GM12874 (cell line): ENCODE measurements at regions not wholly inside any gene's neighbourhood (a gene's known extent, or its start where the extent isn't known, plus 50 kb on each side); places are given as distances from the start of the nearest gene placed in this dataset.

Source experiments
- TF ChIP-seq, protein P1 (sequence below): IDR thresholded peaks from 2 replicates; pipeline ENCODE4 v1.5.1; 2011; ENCODE audit warnings: low read depth, mild to moderate bottlenecking, control low read depth, low read length, moderate library complexity; ENCODE audit not compliant: insufficient read depth

DNA sequence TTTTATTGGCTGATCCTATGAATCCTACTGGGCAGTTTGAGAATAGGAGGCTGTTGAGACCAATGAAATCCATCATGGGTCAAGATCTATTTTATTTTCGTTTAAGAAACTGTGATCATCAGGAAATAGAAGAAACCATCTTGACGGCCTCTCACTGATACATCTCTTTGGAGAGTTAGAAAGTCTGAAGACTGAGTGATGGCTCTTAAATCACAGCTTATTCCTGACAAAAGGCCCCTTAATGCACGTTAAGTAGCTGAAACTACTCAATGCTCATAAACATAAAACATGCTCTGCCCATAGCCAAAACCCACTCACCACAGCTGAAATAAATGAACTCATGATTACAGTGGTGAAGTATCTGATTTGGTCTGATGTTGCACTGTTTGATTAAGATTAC is 784.5 kb upstream of the NEGR1 start:
- TF ChIP-seq, protein P1, sequence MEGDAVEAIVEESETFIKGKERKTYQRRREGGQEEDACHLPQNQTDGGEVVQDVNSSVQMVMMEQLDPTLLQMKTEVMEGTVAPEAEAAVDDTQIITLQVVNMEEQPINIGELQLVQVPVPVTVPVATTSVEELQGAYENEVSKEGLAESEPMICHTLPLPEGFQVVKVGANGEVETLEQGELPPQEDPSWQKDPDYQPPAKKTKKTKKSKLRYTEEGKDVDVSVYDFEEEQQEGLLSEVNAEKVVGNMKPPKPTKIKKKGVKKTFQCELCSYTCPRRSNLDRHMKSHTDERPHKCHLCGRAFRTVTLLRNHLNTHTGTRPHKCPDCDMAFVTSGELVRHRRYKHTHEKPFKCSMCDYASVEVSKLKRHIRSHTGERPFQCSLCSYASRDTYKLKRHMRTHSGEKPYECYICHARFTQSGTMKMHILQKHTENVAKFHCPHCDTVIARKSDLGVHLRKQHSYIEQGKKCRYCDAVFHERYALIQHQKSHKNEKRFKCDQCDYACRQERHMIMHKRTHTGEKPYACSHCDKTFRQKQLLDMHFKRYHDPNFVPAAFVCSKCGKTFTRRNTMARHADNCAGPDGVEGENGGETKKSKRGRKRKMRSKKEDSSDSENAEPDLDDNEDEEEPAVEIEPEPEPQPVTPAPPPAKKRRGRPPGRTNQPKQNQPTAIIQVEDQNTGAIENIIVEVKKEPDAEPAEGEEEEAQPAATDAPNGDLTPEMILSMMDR = no peak

DNA sequence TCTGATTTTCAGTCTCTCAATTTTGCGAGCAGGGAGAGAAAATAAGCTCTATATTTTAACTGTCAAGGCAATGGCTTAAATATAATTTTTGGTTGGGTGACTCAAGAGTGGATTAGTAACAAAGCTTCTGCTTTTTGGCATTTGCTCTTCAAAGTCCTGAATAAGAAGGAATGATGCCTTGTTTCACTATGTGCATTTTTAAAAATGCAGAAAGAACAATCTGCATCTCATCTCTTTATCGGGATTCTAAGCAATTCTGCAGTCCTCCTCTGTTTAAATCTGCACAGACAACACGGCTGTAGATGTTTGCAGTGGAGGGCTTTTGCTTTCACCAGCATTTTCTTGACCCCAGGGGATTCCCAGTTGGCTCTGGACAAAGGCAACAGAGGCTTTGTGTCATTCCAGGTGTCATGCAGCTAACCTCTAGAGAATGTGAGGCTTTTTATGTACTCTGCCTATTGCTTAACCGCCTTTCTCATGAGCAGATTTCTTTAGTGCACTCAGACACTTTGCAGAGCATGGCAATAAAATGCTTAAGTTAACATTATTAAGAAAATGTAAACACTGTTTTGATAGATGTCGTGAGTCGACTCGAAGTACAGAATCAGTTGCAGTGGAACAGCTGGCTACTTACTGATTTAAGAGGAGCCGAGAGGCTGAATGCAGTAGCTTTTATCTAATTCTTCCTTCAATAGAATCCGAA is 783.2 kb upstream of the NEGR1 start:
- TF ChIP-seq, protein P1 = no peak

DNA sequence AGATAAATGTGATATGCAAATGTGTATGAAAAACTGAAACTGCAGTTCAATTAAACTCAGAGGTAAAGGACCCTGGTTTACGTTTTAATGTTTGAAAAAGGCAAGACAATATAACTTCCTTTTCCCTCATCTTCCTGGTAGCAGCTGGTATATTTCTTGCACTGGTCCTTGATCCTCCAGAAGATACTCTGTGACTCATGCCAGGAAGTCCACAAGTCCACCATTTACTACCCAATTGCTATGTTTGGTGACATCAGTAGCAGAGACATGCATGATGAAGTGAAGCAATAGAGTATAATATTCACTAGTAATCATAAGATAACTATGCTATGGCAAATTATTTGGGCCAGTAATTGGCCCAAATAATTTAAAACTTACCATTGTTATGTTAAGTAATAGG is 774.5 kb upstream of the NEGR1 start:
- TF ChIP-seq, protein P1 = no peak

DNA sequence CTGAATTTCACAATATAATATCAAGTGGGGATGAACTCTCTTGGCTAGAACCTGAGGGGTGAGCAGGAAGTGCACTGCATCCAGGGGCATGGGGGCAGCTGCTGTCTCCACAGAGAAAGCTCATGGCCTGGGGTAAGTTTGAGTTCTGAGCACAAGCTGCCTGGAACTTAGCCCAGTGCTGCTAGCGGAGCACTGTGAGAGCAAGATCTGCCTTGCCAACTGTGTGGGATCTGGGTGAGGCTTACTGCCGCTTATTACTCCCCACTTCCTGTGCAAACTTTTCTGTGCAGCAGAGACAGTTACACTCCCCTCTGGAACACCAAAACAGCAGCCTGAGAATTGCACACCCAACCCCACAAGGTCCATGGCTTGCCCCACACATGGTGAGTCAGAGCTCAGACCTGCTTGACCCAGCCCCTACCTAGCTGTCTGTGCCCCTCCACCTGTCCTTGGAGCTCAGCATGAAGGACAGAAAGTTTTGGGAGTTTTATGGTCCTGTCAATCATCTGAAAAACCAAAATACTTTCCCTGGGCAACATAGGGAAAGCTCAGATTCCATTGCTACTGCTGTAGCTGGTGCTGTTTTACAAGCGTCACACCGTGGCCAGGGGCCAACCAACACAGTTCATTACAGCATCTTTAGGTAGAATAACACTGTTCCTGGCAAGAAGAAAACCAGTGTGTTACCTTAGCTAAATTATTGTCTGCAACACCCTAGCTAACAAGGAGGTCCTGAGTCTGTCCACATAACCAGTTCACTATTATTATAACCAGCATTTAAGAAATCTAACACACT is 762.1 kb upstream of the NEGR1 start:
- TF ChIP-seq, protein P1 = no peak

DNA sequence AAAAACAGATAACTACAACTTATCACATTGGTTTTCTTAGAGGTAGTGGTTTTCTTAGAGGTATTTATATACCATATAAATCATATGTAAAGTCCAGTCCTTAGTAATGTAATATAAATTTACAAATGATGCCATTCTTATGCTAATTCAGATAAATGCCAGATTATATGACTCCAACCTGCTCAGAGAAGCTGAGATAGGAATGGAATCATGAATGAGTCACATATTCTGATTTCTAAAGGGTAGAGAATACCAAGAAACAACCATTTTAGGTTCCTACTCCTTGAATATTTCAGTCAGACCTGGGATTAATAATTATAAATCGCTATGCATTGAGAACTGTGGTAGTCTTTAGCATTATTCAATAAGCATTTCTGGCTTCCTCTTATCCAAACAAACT is 760.1 kb upstream of the NEGR1 start:
- TF ChIP-seq, protein P1 = no peak

DNA sequence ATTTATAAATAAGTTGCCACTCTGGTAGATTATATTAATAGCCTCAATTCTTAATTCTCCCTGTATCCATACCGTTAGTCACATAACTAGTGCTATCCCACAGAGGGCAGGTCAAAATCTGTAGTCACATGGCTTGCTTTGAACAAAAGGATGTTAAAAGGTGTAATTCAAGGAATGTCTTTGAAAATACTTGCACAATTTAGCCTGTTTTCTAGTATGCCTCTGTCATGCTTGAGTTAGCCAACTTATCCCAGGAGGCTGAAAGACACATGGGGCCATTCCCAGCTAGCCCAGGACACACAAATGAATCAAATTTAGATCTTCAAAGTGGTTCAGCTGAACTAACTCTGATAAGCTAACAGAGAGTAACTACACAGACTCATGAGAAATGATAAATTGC is 758.5 kb upstream of the NEGR1 start:
- TF ChIP-seq, protein P1 = no peak

DNA sequence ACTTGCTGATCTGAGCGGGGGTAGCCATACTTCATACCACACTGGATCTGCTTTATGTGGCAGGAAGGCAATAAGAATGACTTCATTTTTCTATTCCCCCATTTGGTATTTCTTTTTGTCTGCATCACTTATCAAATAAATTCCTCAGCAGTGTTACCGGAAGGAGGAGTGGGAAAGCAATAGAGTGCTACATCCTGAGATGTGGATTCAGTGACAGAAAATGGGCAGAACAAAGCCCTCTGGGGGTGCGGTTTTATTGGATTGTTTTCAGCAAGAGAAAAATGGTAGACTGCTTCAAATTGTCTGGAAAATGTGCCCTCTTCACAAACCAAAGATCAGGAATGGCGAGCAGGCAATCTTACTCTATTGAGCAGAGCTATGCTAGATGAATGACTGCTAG is 751.9 kb upstream of the NEGR1 start:
- TF ChIP-seq, protein P1 = no peak
